HG03196 (cell line): ENCODE measurements at regions not wholly inside any gene's neighbourhood (a gene's known extent, or its start where the extent isn't known, plus 50 kb on each side); places are given as distances from the start of the nearest gene placed in this dataset.

Experiments
- ATAC-seq: cut with Tn5 transposase; IDR thresholded peaks from one replicate; pipeline ENCODE4 v1.9.1; 2021; ENCODE audit not compliant: unreplicated experiment

GRCh38 chr2:16128746-16129610, 188.6 kb downstream of the MYCN start:
- no peak for ATAC-seq

DNA sequence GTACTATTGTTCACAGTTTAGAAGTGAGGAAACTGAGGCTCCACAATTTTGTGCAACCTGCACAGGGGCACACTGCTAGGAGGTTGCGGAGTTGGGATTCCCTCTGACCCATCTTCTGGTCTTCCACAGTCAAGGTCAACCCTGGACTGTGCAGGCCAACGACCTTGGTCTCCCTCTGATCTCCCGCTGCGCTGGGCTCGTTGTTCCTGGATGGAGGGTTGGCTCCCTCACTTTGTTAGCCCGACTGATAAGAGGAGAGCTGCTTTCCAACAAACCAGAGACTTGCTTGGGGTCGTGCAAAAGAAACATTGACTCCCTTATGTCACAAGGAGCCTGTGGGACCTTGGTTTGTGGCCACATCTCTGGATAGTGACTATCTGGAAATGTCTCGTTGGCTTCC, 187.6 kb downstream of the MYCN start:
- no peak for ATAC-seq

GRCh38 chr2:16127276-16127940, 187.1 kb downstream of the MYCN start:
- no peak for ATAC-seq

DNA sequence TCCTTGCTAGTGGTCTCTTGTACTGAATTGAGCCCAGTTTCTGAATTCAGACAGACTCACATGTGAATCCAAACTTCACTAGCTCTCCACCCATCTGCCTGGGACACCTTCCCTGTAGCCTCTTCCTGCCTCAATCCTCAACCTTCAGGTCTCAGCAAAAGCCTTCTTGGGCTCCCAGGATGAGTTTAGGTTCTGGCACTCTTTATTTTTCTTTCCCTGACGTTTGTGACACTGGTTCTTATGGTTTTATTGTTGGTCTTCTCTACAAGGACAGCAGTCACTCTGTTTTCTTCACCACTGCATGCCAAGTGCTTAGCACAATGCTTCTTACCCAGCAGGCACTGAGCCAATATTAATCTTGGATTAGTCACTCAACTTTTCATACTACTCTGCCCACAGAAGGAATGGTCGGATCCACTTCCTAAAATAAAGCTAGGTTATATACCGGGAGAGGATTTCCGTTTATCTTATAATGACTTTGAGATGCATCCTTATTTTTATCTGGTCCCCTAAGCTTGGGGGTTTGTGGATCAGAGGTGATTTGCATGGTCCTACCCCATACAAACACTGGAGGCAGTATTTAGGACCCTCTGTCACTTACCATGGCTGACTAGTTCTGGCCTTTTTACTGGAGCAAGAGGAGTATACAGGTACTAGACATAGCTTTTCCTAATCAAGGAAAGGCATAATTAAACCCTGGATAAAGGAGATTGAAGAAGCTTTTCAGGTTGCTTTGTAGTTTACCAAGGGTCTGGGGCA, 186.3 kb downstream of the MYCN start:
- no peak for ATAC-seq

DNA sequence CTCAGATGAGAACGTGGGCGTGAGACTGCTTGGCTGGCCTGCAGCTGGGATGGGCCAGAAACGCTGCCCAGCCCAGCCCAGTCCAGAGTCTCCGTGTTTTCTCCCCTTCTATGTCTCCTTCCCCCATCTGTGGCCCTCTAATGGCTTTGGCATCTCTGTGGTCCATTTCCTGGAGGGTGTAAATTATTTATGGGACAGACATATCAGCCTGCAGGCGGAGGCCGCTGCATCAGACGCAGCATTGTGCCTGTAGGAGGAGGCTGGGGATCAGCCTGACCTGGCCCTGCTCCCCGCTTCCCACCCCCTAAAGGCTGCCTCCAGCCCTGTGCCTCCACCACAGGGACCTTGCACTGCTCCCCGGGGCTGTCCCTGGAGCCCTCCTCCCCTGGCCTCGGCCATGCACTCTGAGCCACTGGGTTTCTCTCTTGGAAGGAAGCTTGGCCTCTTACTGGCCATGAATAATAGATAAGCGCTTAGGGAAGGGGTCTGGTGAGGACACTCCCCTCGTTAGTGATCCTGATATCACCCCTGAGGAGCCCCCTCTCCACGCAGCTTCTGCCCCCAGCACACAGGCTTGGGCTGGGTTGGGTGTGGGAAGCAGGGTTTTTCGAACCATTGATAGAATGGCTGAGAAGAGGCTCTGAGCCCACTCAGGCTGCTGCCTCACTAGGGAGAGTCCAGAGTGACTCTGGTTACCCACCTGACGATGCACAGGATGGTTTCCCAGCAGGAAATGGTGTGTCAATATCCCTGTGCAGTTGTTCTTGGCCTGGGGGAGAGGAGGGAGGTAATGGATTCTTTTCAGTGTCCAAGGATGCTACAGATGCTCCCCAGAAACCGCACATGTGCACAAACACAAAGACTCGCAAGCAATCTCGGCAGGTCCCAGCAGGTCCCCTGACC, 185.5 kb downstream of the MYCN start:
- ATAC-seq: no peak

DNA sequence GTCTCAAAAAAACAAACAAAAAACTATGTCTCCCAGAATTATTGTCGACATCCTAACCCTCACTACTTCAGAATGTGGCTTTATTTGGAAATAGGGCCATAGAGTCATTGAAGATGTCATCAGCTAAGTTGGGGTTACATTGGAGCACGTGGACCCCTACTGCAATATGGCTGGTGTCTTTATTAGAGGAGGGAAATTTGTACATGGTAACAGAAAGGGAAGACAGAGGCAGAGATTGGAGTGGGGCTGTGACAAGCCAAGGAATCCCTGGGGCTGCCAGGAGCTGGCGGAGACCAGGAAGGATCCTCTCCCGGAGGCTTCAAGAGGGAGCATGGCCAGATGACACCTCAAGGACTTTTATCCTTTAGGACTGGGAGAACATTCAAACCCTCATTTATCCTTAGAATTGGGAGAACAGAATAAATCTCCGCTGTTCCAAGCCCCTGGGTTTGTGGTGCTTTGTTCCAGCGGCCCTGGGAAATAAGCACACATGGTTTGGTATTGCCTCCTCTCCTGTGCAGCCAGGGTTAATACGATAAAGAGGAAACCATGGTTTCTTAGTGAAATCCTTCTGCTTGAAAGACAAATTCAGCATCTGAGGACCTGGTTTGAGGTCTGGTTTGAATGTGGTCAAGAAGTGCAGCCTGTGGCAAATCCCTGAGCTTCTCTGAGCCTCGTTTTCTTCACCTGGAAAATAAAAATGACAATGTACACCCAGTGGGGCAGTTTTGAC, 184.7 kb downstream of the MYCN start:
- no peak for ATAC-seq

DNA sequence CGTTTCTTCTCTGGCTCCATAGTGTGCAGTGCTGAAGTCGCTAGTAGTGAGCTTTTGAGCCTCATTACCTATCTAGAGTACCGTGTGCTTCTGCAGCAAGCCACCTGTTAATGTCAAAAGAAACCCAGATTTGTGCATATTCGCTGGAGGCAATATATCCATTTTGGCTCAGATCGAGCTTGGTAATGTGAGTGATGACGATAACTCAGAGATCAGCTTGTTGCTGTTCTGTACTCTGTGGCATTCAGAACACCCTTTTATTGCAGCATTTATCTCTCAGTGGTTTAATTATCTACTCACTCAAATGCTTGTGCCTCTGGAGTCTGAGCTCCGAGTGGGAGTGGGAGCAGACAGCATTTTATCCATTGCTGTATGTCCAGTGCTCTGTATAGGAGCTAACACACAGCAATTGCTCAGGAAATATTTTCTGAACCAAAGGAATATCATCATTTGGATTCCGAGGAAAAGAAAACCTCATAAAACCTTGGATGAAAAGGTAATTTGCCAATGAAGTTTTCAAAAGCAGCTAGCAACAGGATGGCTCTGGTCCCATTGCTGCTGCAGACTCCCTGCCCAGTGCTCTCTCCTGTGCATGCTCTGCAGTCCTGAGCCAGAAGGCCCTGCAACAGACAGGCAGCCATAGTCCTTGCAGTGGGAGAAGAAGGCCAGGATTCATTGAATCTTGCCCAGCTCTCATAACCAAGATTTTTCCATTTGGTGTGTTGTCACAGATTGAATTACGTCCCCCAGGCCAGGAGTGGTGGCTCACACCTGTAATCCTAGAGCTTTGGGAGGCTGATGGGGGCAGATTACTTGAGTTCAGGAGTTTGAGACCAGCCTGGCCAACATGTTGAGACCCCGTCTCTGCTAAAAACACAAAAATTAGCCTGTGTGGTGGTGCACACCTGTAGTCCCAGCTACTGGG, 183.8 kb downstream of the MYCN start:
- ATAC-seq: no peak

- no peak for ATAC-seq
These were observed 183.1 kb downstream of the MYCN start for GRCh38 chr2:16123421-16123820.

DNA sequence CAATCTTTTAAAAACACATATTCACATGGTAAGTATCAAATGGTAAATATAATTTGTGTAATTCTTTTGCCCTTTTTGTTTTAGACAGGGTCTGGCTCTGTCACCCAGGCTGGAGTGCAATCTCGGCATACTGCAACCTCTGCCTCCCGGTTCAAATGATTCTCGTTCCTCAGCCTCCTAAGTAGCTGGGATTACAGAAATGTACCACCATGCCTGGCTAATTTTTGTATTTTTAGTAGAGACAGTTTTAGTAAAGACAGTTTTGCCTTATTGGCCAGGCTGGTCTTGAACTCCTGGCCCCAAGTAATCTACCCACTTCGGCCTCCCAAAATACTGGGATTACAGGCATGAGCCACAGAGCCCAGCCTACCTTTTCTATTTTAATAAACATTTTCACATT, 182.2 kb downstream of the MYCN start:
- no peak for ATAC-seq

DNA sequence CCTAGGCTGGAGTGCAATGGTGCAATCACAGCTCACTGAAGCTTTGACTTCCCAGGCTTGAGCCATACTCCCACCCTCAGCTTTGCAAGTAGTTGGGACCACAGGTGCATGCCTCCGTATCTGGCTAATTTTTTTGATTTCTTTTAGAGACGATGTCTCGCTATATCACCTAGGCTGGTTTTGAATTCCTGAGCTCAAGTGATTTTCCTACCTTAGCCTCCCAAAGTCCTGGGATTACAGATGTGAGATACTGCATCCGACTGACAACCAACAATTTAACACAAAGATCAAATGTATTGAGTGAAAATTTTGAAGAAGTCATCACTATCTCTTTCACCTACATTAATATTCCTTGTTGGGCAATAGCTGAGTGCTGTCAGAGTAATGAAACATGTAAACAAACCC, 181.6 kb downstream of the MYCN start:
- no peak for ATAC-seq

GRCh38 chr2:16121231-16121985, 181.1 kb downstream of the MYCN start:
- ATAC-seq: no peak

- ATAC-seq: no peak
These were observed 180.3 kb downstream of the MYCN start for GRCh38 chr2:16120591-16121180.

DNA sequence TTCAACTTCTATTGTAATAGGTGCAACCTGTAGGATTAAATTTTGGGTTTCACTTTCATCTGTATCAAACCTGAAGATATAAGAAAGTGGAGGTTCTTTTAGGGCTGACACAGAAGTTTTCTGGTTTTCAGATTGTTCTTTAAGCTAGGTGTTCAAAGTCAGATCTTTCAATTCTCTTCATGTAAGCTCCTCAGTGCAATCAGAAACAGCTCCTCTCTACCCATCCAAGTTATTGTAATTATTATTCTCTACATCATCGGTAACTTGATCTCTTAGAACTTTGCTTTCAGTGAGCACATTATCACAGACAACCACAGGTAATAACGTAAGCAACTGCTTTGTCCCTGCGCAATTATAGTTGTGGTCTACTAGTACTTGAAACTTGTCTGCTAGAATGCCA, 179.4 kb downstream of the MYCN start:
- no peak for ATAC-seq

GRCh38 chr2:16118611-16119590, 178.6 kb downstream of the MYCN start:
- ATAC-seq: no peak

DNA sequence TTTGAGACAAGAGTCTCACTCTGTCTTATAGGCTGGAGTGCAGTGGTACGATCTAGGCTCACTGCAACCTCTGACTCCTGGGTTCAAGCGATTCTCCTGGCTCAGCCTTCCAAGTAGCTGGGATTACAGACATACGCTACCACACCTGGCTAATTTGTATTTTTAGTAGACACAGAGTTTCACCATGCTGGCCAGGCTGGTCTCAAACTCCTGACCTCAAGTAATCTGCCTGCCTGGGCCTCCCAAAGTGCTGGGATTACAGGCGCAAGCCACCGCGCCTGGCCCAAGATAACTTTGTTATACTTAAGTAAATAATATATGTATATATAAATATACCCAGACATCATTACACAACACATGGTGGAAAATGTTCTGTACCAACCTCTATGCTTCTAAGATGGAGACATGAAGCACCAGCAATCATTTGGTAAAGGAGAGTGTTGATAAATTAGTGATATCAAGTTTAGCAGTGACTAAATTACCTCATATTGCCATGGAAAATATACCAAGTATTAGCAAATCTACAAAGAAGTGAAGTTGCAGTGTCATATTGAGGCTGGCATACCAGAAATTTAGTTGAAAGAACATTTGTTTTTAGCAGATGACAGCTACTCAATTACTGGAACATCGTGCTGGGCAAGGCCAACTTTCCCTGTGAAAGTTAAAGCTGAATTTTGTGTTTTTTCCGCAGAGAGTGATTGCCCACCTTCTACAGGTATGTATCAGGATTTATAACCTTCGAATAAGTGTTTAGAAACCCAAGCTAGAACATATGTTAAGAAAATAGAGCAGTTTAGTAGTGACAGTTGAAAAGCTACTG, 177.7 kb downstream of the MYCN start:
- ATAC-seq: no peak
